Right kidney (tissue), 1 donor: ENCODE measurements at regions not wholly inside any gene's neighbourhood (a gene's known extent, or its start where the extent isn't known, plus 50 kb on each side); places are given as distances from the start of the nearest gene placed in this dataset.
"Not testable (repeated sequence)": the region's sequence is repeated elsewhere in the genome, so short reads cannot be mapped to it uniquely, and the experiment has no call there.

Experiments
- DNase-seq: peaks from one replicate; pipeline ENCODE4 v3.0.0-alpha.2; 2016

DNA sequence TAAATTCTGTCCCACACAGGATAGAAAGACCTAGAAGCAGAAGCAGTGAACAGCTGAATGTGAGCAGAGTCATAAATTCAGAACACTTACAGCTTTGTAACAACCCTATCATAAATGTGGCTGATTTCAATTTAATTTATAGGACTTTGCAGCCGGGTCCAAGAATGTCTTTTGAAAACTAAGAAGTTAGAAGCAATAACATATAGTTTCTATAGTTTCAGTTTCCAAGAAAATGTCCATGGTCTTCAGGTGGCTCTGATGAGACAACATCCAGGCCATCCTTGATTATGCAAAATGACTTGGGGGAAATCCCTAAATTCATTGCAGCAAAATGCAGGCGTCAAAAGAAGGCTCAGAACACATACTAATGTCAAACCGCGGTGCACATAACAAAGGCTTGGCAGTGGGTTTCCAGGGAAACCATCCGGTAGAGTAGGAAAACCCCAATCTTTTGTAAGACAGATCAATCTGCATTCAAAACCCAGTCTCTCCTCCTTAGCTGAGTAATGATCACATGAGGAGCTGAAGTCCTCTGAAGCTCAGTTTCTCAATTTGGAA lies 442.2 kb upstream of the ID2 start:
- no peak for DNase-seq

DNA sequence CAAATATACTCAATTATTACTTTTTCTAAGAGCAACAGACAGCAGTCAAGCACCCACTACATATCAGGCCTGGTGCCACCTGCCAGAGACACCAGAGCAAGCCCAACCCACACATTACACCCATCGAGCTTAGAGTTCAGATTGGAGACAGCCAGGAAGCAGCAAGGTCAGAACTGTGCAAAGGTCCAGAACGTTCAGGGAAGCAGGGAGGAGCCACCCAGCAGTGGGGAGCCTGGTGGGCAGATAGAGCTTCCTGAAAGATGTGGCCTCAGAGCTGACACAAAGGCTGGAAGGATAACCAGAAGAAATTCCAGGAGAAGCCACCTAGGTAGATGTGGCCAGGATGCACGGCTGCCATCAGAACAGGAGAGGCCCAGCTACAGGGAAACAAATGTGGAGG lies 440.5 kb upstream of the ID2 start:
- no peak for DNase-seq

- no peak for DNase-seq
Measured at GRCh38 chr2:8242739-8243138, 439.1 kb upstream of the ID2 start.

- no peak for DNase-seq
Measured at GRCh38 chr2:8243748-8244400, 438.0 kb upstream of the ID2 start.

DNA sequence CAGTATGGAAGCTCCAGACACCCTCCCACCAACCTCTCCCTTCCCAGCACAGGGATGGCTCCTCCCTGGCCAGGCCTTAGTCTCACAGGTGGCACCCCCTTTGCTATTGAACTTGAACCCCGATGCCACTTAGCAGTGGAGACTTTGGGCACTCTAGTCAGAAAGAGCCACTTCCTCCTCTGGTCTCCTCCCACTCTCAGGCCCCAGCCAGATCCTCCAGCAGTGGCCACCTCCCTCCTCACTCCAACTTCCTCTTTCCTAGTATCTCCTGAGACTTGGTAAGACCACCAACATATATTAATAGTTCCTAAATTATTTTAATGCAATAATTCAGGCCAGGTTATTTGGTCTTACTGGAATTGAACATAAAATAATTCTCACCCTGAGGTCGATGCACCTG lies 437.2 kb upstream of the ID2 start:
- DNase-seq = no peak

DNA sequence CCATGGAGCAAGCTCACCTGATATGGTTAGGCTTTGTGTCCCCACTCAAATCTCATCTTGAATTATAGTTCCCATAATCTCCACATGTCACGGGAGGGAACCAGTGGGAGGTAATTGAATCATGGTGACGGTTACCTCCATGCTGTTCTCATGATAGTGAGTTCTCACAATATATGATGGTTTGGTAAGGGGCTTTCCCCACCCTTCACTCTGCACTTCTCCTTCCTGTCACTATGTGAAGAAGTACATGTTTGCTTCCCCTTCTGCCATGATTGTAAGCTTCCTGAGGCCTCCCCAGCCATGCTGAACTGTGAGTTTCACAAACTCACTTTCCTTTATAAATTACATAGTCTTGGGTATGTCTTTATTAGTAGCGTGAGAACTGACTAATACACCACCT lies 435.7 kb upstream of the ID2 start:
- no peak for DNase-seq

DNA sequence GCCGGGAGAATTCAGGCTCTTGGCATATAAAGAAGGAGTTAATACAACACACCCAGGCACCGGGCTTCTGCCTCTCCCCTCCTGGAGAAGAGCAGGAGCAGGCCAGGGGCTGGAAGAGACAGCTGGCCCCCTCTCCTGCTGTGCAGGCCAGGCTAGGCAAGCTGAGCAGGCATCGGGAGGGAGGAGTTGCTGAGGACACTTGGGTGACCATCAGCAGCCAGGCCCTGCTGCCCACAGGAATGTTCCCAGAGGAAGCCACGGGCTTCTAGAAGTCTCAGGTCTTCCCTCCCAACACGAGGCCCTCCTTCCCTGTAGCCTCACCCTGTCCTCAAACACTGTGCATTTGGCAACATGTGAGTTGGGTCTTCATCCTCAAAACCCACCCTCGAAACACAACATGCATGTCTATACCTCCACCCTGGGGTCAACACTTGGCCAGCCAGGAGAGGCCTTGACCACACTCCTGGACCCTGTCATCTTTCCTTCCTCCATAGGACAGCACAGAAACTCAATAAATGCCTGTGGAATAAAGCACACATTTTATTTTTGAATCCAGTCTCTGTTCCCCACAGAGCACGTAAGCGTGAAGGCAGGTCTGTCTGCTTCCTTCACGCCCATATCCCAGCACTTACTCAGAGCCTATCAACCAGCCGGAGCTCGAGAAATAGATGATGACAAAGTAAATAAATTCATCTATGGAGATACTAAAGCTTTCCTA lies 433.8 kb upstream of the ID2 start:
- no peak for DNase-seq

- no peak for DNase-seq
Measured at GRCh38 chr2:8248623-8248957, 433.3 kb upstream of the ID2 start.

GRCh38 chr2:8249141-8249540 lies 432.7 kb upstream of the ID2 start:
- no peak for DNase-seq

DNA sequence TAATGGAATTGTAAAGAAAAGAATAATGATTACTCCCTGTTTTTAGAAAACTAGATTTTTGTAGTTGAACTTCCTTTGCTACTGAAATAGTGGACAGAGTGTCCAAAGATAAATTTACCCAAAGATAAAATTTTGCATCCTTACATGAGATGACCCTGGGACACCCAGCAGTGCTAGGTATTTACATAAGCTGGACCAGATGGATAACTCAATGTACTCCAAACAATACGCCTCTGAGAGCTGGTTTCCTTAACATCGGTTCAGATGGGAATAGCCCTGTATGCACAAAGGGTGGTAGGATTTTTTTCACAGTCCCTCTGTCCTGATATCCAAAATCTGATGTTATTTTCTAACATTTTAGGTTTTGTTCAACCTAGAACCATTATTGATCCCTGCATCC lies 432.1 kb upstream of the ID2 start:
- no peak for DNase-seq

GRCh38 chr2:8250290-8250689 lies 431.6 kb upstream of the ID2 start:
- DNase-seq = not testable (repeated sequence)

DNA sequence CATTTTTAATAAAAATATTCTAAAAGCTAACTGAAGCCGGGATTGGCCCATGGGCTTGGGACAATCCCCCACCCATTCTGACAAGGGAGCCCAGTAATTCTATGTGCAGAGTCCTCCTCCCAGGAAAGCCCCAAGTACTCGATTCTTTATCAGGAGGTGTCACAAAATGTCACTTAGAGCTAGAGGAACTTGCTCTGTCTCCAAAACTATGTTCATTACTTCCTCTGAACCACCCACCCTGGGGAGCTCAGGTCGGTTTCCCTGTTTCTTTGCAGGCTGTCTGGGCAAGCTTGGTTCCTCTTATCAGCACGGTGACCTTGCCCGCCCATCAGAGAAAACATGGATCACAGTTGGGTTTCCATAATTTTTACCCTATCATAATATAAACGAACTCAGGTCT lies 430.6 kb upstream of the ID2 start:
- DNase-seq = no peak

GRCh38 chr2:8251856-8252255 lies 430.0 kb upstream of the ID2 start:
- DNase-seq = no peak

- no peak for DNase-seq
Measured at GRCh38 chr2:8252997-8253694, 428.7 kb upstream of the ID2 start.

- DNase-seq = no peak
Measured at GRCh38 chr2:8253781-8254180, 428.1 kb upstream of the ID2 start.

DNA sequence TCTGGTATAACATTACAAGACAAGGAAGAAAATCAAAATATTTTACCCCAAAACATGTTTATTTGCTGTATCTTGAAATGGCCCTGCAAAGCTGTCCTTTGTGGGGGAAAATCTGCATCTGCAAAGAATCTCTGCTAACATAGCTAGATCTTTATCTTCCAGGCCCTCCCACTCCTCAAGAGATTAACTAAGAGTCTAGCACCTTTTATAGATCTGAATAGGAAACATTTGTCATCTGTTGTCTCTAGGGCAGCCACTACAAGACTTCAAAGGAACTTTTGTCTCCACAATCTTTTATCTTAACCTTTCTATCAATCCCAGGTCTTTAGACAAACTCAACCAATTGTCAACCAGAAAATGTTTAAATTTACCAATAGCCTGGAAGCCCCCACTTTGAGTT lies 427.6 kb upstream of the ID2 start:
- not testable (repeated sequence) for DNase-seq

DNA sequence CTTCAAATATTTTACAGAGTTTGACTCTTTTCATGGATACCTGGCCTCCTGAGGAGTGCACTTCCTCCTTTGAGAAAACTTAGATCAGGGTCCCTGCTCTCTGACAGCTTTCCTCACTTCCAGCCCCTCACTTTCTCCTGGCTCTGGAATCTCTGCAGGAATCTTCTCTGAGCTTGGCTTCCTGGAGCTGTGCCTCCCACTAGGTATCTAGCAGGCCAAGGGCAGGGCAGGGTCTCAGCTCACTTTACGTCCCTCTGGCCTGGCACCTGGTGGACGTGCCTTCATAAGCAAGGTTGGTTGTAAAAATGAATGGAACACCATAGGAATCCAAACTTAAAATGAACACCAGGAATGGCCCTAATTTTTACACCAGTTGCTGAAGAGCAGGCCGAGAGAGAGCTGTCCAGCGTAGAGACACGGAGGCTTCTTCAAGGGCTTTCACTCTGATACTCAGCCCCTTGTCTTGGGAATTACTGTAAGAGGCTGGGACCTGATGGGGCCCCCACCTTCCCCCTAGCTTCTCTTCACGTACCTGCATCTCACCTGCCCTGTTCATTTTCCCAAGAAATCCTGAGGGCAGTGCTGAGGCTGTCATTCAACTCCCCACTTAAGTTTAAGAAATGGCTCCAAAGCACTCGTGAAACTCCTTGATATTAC lies 426.9 kb upstream of the ID2 start:
- no peak for DNase-seq

- DNase-seq = no peak
Measured at GRCh38 chr2:8255448-8255800, 426.4 kb upstream of the ID2 start.

- no peak for DNase-seq
Measured at GRCh38 chr2:8256905-8257304, 425.0 kb upstream of the ID2 start.

GRCh38 chr2:8257502-8257901 lies 424.4 kb upstream of the ID2 start:
- no peak for DNase-seq

DNA sequence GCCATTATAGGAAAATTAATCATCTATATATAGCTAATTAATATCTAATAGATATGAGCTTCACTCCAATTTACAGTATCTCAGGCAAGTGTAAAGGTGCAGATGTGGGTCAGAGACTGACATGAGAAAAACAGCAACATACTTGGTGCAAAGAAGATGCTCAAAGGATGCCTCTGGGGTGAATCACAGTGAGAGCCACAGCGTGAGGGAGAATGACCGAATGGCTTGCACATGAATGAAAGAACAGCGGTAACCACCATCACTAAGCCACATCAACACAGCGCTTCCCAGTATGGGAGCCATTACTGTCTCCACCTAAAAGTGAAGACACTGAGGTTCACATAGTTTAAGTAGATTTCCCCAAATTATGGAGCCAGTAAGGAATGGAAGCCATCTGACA lies 423.4 kb upstream of the ID2 start:
- no peak for DNase-seq

DNA sequence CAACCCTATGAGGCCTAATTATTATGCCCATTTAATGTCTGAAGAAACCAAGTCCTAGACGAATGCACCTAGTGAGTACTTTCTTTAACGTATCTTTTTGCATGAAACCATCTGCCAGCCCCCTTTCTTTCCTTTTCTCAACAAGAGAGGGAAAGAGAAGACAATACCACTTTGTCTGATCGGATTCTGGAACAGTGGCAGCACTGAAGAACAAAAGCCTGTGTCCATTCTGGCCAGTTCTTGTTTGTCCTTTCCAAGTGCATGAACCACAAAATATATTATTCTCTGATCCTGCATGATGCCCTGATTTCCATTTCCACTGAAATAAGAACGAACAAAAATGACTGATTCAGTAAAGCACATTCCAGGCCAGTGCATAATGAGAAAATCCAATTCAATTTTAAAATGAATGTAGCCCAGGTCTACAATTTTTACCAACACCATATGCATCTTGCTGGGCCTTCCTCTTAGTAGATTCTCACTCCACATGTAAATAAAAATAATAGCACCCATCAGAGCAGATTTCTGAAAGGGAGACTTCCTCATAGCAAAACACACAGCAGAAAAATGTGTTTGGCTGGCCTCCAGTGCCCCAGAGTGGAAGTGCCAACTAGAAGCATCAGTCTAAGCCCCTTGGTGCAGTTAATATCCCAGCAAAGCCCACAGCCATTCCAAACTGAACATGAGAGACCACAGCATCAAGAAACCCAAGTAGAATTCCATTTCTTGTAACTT lies 422.6 kb upstream of the ID2 start:
- no peak for DNase-seq

- DNase-seq = no peak
Measured at GRCh38 chr2:8259841-8260178, 422.0 kb upstream of the ID2 start.
